ENCODE measurements at regions not wholly inside any gene's neighbourhood (a gene's known extent, or its start where the extent isn't known, plus 50 kb on each side); places are given as distances from the start of the nearest gene placed in this dataset.

DNA sequence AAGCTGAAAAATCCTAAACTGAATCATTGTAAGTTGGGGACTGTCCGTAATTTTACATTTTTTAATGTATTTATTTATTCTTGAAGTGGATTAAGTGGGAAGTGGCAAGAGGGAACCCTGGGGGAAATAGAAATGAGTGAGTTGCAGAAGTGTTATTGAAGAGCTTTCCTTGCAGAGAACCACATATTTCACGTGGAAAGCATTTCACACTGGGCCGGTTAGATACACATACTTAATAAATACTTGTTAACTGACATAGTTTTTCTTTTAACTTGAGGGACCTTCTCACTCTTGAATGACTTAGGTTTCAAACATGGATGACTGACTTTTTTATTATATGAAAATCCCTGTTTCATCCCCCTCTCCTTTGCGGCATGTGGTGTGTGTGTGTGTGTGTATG is 239.3 kb downstream of the LMO4 start:
- no peak for DNase-seq

GRCh38 chr1:87568911-87569310 is 240.2 kb downstream of the LMO4 start:
- DNase-seq: no peak

GRCh38 chr1:87572008-87572407 is 243.3 kb downstream of the LMO4 start:
- no peak for DNase-seq

DNA sequence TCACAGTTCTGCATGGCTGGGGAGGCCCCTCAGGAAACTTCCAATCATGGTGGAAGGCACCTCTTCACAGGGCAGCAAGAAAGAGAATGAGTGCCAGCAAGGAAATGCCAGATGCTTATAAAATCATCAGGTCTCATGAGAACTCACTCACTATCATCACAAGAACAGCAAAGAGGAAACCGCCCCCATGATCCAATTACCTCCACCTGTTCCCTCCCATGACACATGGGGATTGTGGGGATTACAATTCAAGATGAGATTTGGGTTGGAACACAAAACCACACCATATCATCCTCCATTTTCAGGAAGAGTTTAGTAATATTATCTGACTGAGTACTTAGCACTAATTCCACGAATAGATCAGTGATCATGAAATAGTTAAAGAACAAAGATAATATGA is 244.2 kb downstream of the LMO4 start:
- DNase-seq: no peak

- DNase-seq: no peak
Measured at GRCh38 chr1:87575528-87575927, 246.8 kb downstream of the LMO4 start.

DNA sequence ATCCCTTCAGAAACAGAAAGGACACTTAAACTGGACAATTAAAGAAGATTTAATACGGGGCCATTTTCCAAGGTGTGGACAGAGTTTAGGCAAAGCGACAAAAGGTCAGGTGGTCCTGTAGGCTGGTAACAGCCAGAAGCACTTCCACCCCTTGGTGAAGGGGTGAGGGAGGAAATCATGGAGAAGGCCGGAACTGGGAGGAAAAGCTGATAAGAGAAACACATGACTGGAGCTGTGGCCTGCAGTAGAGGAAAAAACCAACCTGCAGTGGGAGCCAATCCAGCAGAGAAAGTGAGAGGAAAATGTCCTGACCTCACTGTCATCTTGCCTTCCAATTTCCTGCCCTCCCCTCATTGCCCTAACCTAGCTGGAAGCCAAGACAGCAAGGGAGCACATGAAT is 249.8 kb downstream of the LMO4 start:
- no peak for DNase-seq

DNA sequence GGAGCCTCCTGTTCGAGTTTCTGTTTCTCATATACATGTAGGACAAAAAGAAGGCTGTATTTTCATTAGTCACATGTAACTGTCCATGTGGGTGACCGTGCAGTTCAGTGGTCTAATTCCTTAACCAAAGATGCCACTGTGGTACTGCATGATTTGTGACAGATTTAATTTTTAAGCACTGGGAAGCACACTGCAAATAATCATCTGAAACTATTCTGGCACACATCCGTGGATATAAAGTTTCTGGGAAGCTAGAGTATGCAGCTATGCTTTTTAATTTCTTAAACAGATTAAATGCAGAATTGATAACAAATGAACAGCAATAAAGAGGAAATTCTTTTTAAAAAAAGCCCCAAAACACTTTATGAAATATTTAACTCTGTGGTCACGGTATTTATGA is 254.8 kb downstream of the LMO4 start:
- DNase-seq: no peak

- no peak for DNase-seq
Measured at GRCh38 chr1:87584586-87584985, 255.9 kb downstream of the LMO4 start.

DNA sequence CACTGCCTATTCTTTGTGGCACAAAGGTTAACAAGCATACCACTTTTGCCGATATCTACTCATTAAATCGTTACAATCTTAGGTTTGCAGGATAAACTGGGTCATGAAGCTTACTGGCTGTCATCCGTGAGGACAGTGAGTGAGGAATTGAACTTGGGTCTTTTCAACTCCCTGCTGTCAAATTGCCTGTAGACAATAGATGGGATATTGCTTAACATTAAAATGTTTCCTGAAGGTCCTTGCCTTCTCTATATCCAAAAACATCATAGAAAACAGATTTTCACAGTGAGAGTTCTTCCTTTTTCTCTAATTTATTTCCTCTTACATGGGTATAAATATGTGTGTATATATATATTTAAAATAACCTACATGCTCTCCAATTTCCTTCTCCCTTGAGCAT is 257.8 kb downstream of the LMO4 start:
- no peak for DNase-seq

DNA sequence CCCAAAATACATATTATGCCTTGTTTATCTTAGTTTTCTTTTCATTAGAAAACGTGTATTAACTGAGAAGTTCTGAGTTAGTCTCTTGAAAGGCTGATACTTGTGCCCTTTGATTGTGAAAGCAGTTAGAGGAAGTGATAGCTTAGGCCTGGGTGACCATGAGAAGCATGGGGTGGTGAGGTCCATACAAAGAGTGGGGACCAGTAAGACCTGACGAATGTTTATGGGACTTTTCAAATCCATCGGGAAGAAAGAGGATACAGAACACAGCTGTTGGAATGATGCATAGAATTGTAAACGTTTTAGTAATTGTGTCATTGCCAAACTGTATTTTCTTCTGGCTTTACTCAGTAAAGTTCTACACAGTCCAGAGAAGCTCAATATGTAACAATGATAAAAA is 259.8 kb downstream of the LMO4 start:
- DNase-seq: no peak

DNA sequence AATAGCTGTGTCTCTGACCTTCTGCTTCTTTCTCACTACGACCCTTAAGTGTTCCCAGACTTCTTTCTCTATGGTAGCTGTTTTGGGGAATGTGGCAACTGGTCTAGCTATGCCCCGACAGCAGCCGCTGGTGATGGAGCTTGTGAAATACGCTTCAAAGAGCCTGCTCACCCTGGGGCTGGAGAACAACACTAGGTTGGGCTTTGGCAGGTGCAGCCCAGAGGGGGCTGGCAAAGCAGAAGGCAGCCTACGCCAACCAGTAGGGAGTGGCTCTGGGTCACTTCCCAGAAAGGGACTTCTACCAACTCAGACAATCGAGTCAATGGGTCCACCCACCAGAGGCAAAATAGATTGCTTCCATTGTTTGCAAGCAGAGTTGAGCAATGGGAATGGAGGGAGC is 262.8 kb downstream of the LMO4 start:
- no peak for DNase-seq

GRCh38 chr1:87592156-87592555 is 263.5 kb downstream of the LMO4 start:
- no peak for DNase-seq

GRCh38 chr1:87594736-87595383 is 266.2 kb downstream of the LMO4 start:
- DNase-seq: no peak

DNA sequence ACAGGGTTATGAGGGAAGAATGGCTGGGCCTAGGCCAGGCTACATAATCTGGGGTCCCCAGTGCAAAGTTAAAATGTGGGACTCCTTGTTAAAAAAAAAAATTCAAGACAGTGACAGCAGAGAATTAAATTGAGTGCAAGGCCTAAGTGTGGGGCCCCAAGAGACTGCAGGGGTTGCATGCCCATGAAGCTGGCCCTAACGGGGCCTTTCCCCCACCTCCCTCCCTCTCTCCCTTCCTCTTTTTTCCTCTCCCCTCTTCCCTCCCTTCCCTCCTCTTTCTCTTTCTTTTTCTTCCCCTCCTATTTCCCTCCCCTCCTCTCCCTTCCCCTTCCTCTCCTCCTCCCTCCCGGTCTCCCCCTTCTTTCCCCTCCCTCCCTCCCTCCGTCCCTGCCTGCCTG is 266.7 kb downstream of the LMO4 start:
- no peak for DNase-seq

DNA sequence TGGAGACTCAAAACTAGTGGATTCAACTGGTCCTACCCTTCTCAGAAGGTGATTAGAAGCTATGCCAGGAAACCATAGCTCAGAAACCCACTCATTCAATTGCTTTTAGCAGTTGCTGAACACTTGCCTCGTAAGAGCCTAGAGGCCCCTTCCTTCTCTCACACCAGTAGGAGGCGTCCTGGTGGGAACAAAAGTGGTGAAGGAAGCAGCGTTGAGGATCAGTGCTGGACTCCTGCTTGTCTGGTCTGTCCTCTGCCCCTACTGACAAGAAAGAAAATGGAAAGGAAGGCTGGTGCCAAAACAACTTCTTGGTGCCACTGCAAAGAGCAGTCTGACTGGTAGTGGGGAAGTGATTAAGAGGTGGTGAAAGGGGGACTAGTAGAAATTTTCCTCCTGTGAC is 269.7 kb downstream of the LMO4 start:
- no peak for DNase-seq

GRCh38 chr1:87599569-87599968 is 270.9 kb downstream of the LMO4 start:
- no peak for DNase-seq

GRCh38 chr1:87600055-87600850 is 271.6 kb downstream of the LMO4 start:
- no peak for DNase-seq

GRCh38 chr1:87600854-87601253 is 272.2 kb downstream of the LMO4 start:
- DNase-seq: no peak

DNA sequence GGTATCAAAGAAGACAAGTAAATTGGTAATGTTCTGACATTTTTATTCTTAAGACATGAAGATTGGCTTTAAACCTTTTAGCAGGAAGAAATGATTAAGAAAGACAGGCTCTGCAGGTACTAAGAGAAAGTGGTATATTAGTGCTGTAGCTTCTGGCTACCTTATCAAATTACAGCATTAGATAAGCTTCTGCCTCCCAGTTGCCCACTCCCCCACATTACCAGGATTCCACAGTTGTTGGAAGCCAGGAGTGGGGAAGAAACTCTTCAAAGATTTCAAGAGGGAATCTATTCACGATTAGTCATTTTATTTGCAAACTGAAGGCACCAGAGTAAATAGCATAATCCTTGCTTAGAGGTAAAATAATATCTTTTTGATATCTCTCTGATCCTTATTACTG is 274.9 kb downstream of the LMO4 start:
- no peak for DNase-seq

- no peak for DNase-seq
Measured at GRCh38 chr1:87612956-87613355, 284.3 kb downstream of the LMO4 start.

- no peak for DNase-seq
Measured at GRCh38 chr1:87615491-87615890, 286.8 kb downstream of the LMO4 start.

GRCh38 chr1:87615901-87616300 is 287.2 kb downstream of the LMO4 start:
- no peak for DNase-seq

DNA sequence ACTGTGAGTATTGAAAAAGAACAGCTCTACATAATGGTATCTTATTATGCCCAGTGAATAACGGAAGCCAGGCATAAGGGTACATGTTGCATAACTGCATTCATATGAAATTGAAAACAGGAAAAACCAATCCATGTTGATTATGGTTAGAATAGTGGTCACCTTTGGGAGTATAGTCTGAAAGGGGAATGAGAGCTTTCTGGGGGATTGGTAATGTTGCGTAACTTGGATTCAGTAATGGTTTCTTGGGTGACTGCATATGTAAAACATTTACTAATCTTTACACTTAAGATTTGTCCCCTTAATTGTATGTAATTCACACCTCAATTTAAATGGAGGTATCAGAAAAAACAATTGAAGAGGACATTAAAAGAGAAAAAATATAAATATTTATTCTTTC is 292.1 kb downstream of the LMO4 start:
- DNase-seq: no peak

DNA sequence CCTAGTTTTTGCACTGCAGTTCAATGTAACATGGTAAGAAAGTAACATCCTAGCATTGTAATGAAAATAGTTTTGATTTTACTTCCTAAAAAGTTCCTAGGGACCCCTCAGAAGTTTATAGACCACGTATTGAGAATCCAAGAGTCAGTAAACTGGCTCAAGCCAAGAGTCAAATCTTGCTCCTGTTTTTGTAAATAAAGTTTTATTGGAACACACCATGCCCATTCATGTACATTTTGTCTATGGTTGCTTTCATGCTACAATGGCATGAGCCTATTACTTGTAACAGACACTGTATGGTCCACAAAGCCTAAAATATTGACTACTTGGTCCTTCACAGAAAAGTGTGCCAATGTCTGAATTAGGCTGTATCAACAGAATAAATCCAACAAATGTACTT is 301.0 kb downstream of the LMO4 start:
- no peak for DNase-seq

- DNase-seq: no peak
Measured at GRCh38 chr1:87632232-87632631, 303.6 kb downstream of the LMO4 start.
